Left lung (tissue), 4 donors: ENCODE measurements at regions not wholly inside any gene's neighbourhood (a gene's known extent, or its start where the extent isn't known, plus 50 kb on each side); places are given as distances from the start of the nearest gene placed in this dataset.

ENCODE experiments used
- ATAC-seq: fragments of 200-7000 bp; cut with Tn5 transposase; one replicate; pipeline ENCODE4 v1.9.1; 2020; ENCODE audit warnings: moderate library complexity
- DNase-seq, 4 donors: peaks; one replicate each; pipeline ENCODE4 v3.0.0-alpha.2; 2013 to 2020
- H3K27ac ChIP-seq, 2 donors: fragments of 200-600 bp; sonication (generic) in 1 of 2; one replicate each; pipeline versions ENCODE4 v1.5.0 to v1.8.0; 2020 to 2021
- H3K27me3 ChIP-seq, 2 donors: fragments of 200-600 bp; sonication (generic) in 1 of 2; one replicate each; pipeline versions ENCODE4 v1.5.0 to v1.8.0; 2020 to 2021
- H3K36me3 ChIP-seq, 2 donors: fragments of 200-600 bp; sonication (generic) in 1 of 2; one replicate each; pipeline versions ENCODE4 v1.5.0 to v1.8.0; 2020 to 2021
- H3K4me1 ChIP-seq, 2 donors: fragments of 200-600 bp; one replicate each; pipeline ENCODE4 v1.8.0; 2021
- H3K4me3 ChIP-seq, 2 donors: fragments of 200-600 bp; sonication (generic) in 1 of 2; one replicate each; pipeline versions ENCODE4 v1.5.0 to v1.8.0; 2020 to 2021; ENCODE audit warnings: mild to moderate bottlenecking in 1 of 2
- H3K9me3 ChIP-seq, 2 donors: fragments of 200-600 bp; sonication (generic) in 1 of 2; one replicate each; pipeline versions ENCODE4 v1.5.0 to v1.8.0; 2020 to 2021
- intact Hi-C, 2 donors: fragments of 100-400 bp; cut with DNase I; formaldehyde crosslinking; loops; one replicate each; pipeline versions ENCODE4 v1.11.2 to v1.14.2; 2022
- TF ChIP-seq, protein P1 (sequence below), 2 donors: fragments of 200-600 bp; sonication (generic) in 1 of 2; IDR thresholded peaks; one replicate each; pipeline versions ENCODE4 v1.5.0 to v1.8.0; 2021; ENCODE audit warnings: antibody characterized with exemption in 2 of 2
- donor health status: DM: no; HTN: yes; CAD: no.
- donor health status: DM: no; HTN: no; CAD: no.

GRCh38 chr3:72439321-72440183 is 408.7 kb downstream of the SHQ1 start:
- H3K4me1 ChIP-seq: peaks cover 1 to 75% of the 10 kb centered on the region in 2 donors
- TF ChIP-seq, protein P1, sequence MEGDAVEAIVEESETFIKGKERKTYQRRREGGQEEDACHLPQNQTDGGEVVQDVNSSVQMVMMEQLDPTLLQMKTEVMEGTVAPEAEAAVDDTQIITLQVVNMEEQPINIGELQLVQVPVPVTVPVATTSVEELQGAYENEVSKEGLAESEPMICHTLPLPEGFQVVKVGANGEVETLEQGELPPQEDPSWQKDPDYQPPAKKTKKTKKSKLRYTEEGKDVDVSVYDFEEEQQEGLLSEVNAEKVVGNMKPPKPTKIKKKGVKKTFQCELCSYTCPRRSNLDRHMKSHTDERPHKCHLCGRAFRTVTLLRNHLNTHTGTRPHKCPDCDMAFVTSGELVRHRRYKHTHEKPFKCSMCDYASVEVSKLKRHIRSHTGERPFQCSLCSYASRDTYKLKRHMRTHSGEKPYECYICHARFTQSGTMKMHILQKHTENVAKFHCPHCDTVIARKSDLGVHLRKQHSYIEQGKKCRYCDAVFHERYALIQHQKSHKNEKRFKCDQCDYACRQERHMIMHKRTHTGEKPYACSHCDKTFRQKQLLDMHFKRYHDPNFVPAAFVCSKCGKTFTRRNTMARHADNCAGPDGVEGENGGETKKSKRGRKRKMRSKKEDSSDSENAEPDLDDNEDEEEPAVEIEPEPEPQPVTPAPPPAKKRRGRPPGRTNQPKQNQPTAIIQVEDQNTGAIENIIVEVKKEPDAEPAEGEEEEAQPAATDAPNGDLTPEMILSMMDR (IDR thresholded peaks at IDR 0.05): no peak
- intact Hi-C loops: loop anchor here in 1 of 2 donors (10.0 kb wide), 1 partner anchor 55 kb away; no protein-coding TSS in a partner anchor
- H3K4me3 ChIP-seq: no peak overlapping the region
- ATAC-seq (no peak), DNase-seq (no peak)
- no peak overlapping the region for H3K27ac ChIP-seq
- H3K9me3 ChIP-seq: no peaks in the 10 kb centered on the region
- no peaks in the 10 kb centered on the region for H3K27me3 ChIP-seq
- H3K36me3 ChIP-seq: peaks cover 0 to 6% of the 10 kb centered on the region in 2 donors

GRCh38 chr3:72437661-72438406 is 410.4 kb downstream of the SHQ1 start:
- intact Hi-C loops: no loop called here
- ATAC-seq (peak; percentile 70), DNase-seq (no peak)
- peaks cover 0 to 6% of the 10 kb centered on the region in 2 donors for H3K36me3 ChIP-seq
- no peaks in the 10 kb centered on the region for H3K27me3 ChIP-seq
- TF ChIP-seq, protein P1 (IDR thresholded peaks at IDR 0.05): no peak
- no peak overlapping the region for H3K4me3 ChIP-seq
- no peak overlapping the region for H3K27ac ChIP-seq
- H3K4me1 ChIP-seq: peaks cover 0 to 72% of the 10 kb centered on the region in 2 donors
- H3K9me3 ChIP-seq: no peaks in the 10 kb centered on the region

GRCh38 chr3:72436863-72437592 is 411.2 kb downstream of the SHQ1 start:
- ATAC-seq (no peak), DNase-seq (no peak)
- Histone ChIP-seq H3K9me3 (no peaks in the 10 kb centered on the region), H3K4me3 (no peak overlapping the region), H3K27ac (no peak overlapping the region), H3K27me3 (no peaks in the 10 kb centered on the region), H3K36me3 (peaks cover 0 to 6% of the 10 kb centered on the region in 2 donors), H3K4me1 (peaks cover 0 to 72% of the 10 kb centered on the region in 2 donors)
- intact Hi-C loops: no loop called here
- TF ChIP-seq, protein P1 (IDR thresholded peaks at IDR 0.05): no peak

DNA sequence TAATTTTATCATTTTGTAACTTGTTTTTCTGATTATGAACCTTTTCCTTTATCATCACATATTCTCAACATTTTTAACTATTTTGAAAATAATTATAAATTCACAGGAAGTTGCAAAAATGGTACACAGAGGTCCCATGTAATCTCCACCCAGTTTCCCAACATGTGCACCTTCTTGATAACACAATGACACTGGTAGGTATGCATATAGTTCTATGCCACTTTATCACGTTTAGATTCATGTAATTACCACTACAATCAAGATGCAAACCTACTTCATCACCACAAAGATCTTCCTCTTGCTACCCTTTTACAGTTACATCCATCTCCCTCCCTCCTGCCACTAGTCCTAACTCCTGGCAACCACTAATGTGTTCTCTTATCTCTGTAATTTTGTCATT is 413.9 kb downstream of the SHQ1 start:
- no peaks in the 10 kb centered on the region for H3K9me3 ChIP-seq
- intact Hi-C loops: no loop called here
- no peak for ATAC-seq
- no peaks in the 10 kb centered on the region for H3K27me3 ChIP-seq
- DNase-seq: no peak
- no peak overlapping the region for H3K4me3 ChIP-seq
- H3K36me3 ChIP-seq: peaks cover 0 to 6% of the 10 kb centered on the region in 2 donors
- H3K4me1 ChIP-seq: peaks cover 0 to 59% of the 10 kb centered on the region in 2 donors
- TF ChIP-seq, protein P1 (IDR thresholded peaks at IDR 0.05): no peak
- no peak overlapping the region for H3K27ac ChIP-seq
